ENCODE measurements at regions not wholly inside any gene's neighbourhood (a gene's known extent, or its start where the extent isn't known, plus 50 kb on each side); places are given as distances from the start of the nearest gene placed in this dataset.

GRCh38 chr5:60143942-60144549 is 250.5 kb upstream of the PDE4D start:
- TF ChIP-seq EP300 (IDR thresholded peaks at IDR 0.05) = no peak
- TF ChIP-seq, protein P1, sequence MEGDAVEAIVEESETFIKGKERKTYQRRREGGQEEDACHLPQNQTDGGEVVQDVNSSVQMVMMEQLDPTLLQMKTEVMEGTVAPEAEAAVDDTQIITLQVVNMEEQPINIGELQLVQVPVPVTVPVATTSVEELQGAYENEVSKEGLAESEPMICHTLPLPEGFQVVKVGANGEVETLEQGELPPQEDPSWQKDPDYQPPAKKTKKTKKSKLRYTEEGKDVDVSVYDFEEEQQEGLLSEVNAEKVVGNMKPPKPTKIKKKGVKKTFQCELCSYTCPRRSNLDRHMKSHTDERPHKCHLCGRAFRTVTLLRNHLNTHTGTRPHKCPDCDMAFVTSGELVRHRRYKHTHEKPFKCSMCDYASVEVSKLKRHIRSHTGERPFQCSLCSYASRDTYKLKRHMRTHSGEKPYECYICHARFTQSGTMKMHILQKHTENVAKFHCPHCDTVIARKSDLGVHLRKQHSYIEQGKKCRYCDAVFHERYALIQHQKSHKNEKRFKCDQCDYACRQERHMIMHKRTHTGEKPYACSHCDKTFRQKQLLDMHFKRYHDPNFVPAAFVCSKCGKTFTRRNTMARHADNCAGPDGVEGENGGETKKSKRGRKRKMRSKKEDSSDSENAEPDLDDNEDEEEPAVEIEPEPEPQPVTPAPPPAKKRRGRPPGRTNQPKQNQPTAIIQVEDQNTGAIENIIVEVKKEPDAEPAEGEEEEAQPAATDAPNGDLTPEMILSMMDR (IDR thresholded peaks at IDR 0.05) = no peak
